ENCODE measurements at regions not wholly inside any gene's neighbourhood (a gene's known extent, or its start where the extent isn't known, plus 50 kb on each side); places are given as distances from the start of the nearest gene placed in this dataset.
"Not testable (repeated sequence)": the region's sequence is repeated elsewhere in the genome, so short reads cannot be mapped to it uniquely, and the experiment has no call there.

GRCh38 chr18:38747153-38747552 is 1181.6 kb upstream of the CELF4 start:
- Histone ChIP-seq H3F3A (ENCODE audit: low read depth) (no peaks in the 10 kb centered on the region), H3K27ac (no peak overlapping the region), H3K4me2 (no peak overlapping the region), H3K9ac (no peak overlapping the region), H3K79me2 (ENCODE audit: low read depth) (no peaks in the 10 kb centered on the region), H3K4me1 (no peaks in the 10 kb centered on the region), H3K4me3 (no peak overlapping the region), H3K27me3 (no peaks in the 10 kb centered on the region), H4K20me1 (ENCODE audit: low read depth) (no peaks in the 10 kb centered on the region), H3K9me3 (ENCODE audit: low read depth) (no peaks in the 10 kb centered on the region), H3K36me3 (no peaks in the 10 kb centered on the region), H2AFZ (replicated peaks) (peak overlapping the region; percentile 40)
- H3K4me3 Mint-ChIP-seq, result no peak overlapping the region
- H3K4me1 Mint-ChIP-seq, result peaks cover 6% of the 10 kb centered on the region
- no peaks in the 10 kb centered on the region for H3K36me3 Mint-ChIP-seq
- DNase-seq (ENCODE audit: low spot score), result no peak
- peaks cover 3% of the 10 kb centered on the region for H3K9me3 Mint-ChIP-seq
- no peaks in the 10 kb centered on the region for H3K27me3 Mint-ChIP-seq (ENCODE audit: insufficient read depth, low read depth)
- no peak overlapping the region for H3K27ac Mint-ChIP-seq
- TF ChIP-seq CTCF (IDR thresholded peaks at IDR 0.05) (no peak), EZH2 (IDR thresholded peaks at IDR 0.05) (no peak), EZH2phosphoT487 (IDR thresholded peaks at IDR 0.05) (no peak)

- H3K4me3 Mint-ChIP-seq; H3K27me3 ChIP-seq; H3F3A ChIP-seq (ENCODE audit: low read depth); H3K9me3 Mint-ChIP-seq; DNase-seq (ENCODE audit: low spot score); H2AFZ ChIP-seq (replicated peaks); H3K27me3 Mint-ChIP-seq (ENCODE audit: insufficient read depth, low read depth); H3K27ac ChIP-seq; H3K4me1 Mint-ChIP-seq; H3K9me3 ChIP-seq (ENCODE audit: low read depth); H4K20me1 ChIP-seq (ENCODE audit: low read depth); H3K79me2 ChIP-seq (ENCODE audit: low read depth); H3K4me1 ChIP-seq; H3K4me2 ChIP-seq; H3K9ac ChIP-seq; H3K36me3 ChIP-seq; H3K4me3 ChIP-seq; H3K36me3 Mint-ChIP-seq; H3K27ac Mint-ChIP-seq: not testable (repeated sequence)
These were observed 1154.6 kb upstream of the CELF4 start for GRCh38 chr18:38720181-38720580.

GRCh38 chr18:38718365-38718901 is 1152.8 kb upstream of the CELF4 start:
- Histone ChIP-seq H3K79me2 (ENCODE audit: low read depth) (no peaks in the 10 kb centered on the region), H3K9me3 (ENCODE audit: low read depth) (no peaks in the 10 kb centered on the region), H3F3A (ENCODE audit: low read depth) (no peaks in the 10 kb centered on the region), H4K20me1 (ENCODE audit: low read depth) (no peaks in the 10 kb centered on the region), H3K4me1 (no peaks in the 10 kb centered on the region), H2AFZ (replicated peaks) (no peak overlapping the region), H3K27ac (no peak overlapping the region), H3K27me3 (no peaks in the 10 kb centered on the region), H3K4me2 (no peak overlapping the region), H3K4me3 (no peak overlapping the region), H3K9ac (no peak overlapping the region), H3K36me3 (no peaks in the 10 kb centered on the region)
- H3K27me3 Mint-ChIP-seq (ENCODE audit: insufficient read depth, low read depth), result no peaks in the 10 kb centered on the region
- no peak for TF ChIP-seq CTCF (IDR thresholded peaks at IDR 0.05)
- no peak for TF ChIP-seq EZH2 (IDR thresholded peaks at IDR 0.05)
- TF ChIP-seq EZH2phosphoT487 (IDR thresholded peaks at IDR 0.05), result no peak
- H3K27ac Mint-ChIP-seq, result no peak overlapping the region
- no peaks in the 10 kb centered on the region for H3K4me1 Mint-ChIP-seq
- no peak for DNase-seq (ENCODE audit: low spot score)
- no peaks in the 10 kb centered on the region for H3K36me3 Mint-ChIP-seq
- H3K4me3 Mint-ChIP-seq, result no peak overlapping the region
- peaks cover 6% of the 10 kb centered on the region for H3K9me3 Mint-ChIP-seq

- no peaks in the 10 kb centered on the region for H3K27me3 ChIP-seq
- Mint-ChIP-seq H3K4me1 (no peaks in the 10 kb centered on the region), H3K9me3 (no peaks in the 10 kb centered on the region), H3K27ac (no peak overlapping the region), H3K4me3 (no peak overlapping the region), H3K27me3 (ENCODE audit: insufficient read depth, low read depth) (no peaks in the 10 kb centered on the region), H3K36me3 (no peaks in the 10 kb centered on the region)
- no peak overlapping the region for H3K4me2 ChIP-seq
- no peak overlapping the region for H3K4me3 ChIP-seq
- no peaks in the 10 kb centered on the region for H4K20me1 ChIP-seq (ENCODE audit: low read depth)
- no peaks in the 10 kb centered on the region for H3F3A ChIP-seq (ENCODE audit: low read depth)
- no peak overlapping the region for H3K9ac ChIP-seq
- no peaks in the 10 kb centered on the region for H3K36me3 ChIP-seq
- no peak overlapping the region for H2AFZ ChIP-seq (replicated peaks)
- H3K9me3 ChIP-seq (ENCODE audit: low read depth), result no peaks in the 10 kb centered on the region
- H3K79me2 ChIP-seq (ENCODE audit: low read depth), result no peaks in the 10 kb centered on the region
- TF ChIP-seq CTCF (IDR thresholded peaks at IDR 0.05), result no peak
- TF ChIP-seq EZH2 (IDR thresholded peaks at IDR 0.05), result no peak
- no peak for TF ChIP-seq EZH2phosphoT487 (IDR thresholded peaks at IDR 0.05)
- H3K27ac ChIP-seq, result no peak overlapping the region
- H3K4me1 ChIP-seq, result no peaks in the 10 kb centered on the region
- no peak for DNase-seq (ENCODE audit: low spot score)
These were observed 1143.5 kb upstream of the CELF4 start for GRCh38 chr18:38709122-38709521.
